NCI-H2227 treated with DMSO at 0.1 percent for 48 hours (cell line): ENCODE measurements at regions not wholly inside any gene's neighbourhood (a gene's known extent, or its start where the extent isn't known, plus 50 kb on each side); places are given as distances from the start of the nearest gene placed in this dataset.
"Not testable (repeated sequence)": the region's sequence is repeated elsewhere in the genome, so short reads cannot be mapped to it uniquely, and the experiment has no call there.

Source experiments
- DNase-seq: peaks from one replicate; lab custom pipeline; 2025; lab: John Stamatoyannopoulos, UW

DNA sequence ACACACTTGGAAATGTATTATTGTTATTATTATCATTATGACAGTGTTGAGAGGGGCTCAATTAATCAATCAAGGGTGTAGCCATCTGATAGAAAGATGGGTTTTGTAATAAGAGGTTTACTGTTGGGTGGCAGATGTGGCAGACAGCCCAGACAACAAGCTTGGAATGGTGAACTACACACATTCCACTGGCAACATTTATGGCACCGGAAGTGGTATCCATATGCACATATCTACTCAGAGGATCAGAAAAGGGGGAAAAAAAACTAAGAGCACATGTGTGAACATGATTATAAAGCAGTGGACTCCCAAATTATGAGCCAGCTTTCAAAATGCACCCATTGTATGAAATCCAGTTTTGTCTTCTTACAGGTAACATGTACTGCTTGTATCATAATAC, 125.9 kb upstream of the ARX start:
- no peak for DNase-seq

DNA sequence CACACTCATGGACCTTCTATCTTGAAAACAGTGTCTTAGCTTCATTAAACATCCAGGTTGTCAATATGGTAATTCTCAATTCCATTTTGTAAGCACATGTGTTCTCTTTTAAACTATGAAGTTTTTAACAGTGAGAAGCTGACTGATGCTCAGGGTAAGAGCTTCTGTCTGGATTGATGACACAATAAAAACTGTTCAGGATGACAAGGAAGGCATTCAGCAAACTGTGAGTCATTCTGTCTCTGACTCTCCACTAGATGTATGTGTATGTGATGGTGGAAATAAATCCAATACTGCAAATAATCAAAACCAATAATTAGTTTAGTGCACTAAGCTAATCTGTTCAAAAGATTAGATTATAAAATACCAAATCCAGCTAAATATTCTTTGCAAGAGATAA, 115.3 kb upstream of the ARX start:
- no peak for DNase-seq

DNA sequence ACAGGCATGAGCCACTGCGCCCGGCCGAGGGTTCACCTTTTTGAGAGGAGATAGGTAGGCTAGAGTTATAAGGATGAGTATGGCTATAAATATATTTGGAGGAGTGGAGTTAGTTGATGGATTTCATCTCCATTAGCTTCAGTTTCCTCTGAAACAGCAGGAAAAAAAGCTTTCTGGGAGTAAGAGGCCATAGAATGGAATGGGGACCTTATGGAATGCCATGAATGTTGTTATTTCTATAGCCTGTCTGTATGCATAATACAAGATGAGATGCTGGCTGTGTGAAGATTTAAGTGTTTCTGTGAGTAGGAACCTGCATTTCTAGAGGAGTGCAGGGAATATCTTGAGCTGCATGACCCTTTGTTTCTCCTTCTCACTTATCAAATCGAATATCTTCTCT, 114.9 kb upstream of the ARX start:
- no peak for DNase-seq

DNA sequence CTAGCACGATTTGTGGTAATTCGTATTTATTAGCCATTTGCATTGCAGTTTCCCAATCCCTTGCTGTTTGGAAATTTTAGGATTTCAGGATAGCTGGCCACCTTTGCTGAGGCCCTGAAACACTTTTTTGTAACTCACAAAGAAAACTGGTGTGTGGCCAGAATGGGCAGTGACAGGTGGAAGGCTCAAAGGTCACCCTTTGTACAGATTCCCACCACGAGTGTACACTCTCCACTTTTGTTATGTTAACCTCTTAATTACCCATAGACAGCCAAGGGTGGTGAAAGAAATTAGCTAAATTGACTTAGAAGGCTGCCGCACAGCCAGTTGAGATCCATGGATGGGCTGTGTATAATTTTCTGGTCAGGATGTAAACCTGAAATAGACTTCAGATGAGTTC, 109.7 kb upstream of the ARX start:
- no peak for DNase-seq

GRCh38 chrX:25124391-25124790, 108.6 kb upstream of the ARX start:
- DNase-seq = no peak

DNA sequence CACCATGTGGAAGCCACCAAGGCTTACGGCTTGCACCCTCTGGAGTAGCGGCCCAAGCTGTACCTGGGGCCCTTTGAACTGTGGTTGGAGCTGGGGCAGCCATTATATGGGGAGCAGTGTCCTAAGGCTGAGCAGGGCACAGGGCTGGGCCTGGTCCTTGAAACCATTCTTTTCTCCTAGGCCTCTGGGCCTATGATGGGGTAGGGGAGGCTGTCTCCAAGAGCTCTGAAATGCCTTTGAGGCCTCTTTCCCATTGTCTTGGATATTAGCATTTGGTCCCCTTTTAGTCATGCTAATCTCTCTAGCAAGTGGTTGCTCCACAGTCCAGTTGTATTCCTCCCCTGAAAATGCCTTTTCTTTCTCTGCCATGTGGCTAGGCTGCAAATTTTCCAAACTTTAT, 96.4 kb upstream of the ARX start:
- DNase-seq = no peak

- DNase-seq = no peak
These were observed 92.7 kb upstream of the ARX start for GRCh38 chrX:25108481-25108880.

GRCh38 chrX:25105221-25105620, 89.5 kb upstream of the ARX start:
- no peak for DNase-seq

DNA sequence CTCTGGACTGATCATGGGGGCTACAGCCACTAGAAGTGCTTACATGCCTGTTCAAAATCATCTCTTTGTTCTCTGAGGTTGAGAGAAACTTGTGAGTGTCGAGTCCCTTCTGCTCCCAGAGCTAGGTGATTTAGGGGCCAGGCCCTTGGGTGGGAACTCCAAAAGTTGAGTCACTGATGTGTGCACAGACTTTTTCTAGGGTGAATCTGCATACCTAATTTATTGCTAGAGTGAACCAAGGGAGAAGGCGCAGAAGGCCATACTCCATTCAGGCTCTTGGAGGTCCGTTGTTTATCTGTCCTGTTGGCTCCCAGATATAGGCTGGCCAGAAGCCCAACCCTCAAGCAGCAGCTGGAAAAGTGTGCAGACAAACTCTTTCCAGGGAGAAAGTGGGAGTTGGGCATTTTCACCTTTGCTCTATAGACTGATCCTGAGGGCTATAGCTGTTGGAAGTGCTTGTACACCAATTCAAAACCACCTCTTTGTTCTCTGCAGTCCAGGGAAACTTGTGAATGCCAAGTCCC, 80.8 kb upstream of the ARX start:
- no peak for DNase-seq

DNA sequence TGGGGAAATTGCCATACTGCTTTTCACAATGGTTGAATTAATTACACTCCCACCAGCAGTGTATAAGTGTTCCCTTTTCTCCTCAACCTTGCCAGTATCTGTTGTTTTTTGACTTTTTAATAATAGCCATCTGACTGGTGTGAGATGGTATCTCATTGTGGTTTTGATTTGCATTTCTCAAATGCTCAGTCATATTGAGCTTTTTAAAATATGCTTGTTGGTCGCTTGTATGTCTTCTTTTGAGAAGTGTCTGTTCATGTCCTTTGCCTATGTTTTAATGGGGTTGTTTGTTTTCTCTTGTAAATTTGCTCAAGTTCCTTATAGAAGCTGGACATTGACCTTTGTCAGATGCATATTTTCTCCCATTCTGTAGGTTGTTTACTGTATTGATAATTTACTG, 75.4 kb upstream of the ARX start:
- DNase-seq = not testable (repeated sequence)

GRCh38 chrX:25084446-25084845, 68.7 kb upstream of the ARX start:
- no peak for DNase-seq

GRCh38 chrX:25083661-25084060, 67.9 kb upstream of the ARX start:
- no peak for DNase-seq

- DNase-seq = no peak
These were observed 63.3 kb upstream of the ARX start for GRCh38 chrX:25079020-25079419.

GRCh38 chrX:25076941-25077500, 61.3 kb upstream of the ARX start:
- no peak for DNase-seq

GRCh38 chrX:25072247-25072646, 56.5 kb upstream of the ARX start:
- no peak for DNase-seq

GRCh38 chrX:25070038-25070437, 54.3 kb upstream of the ARX start:
- no peak for DNase-seq

GRCh38 chrX:25069209-25069608, 53.4 kb upstream of the ARX start:
- DNase-seq = no peak

- no peak for DNase-seq
These were observed 52.6 kb upstream of the ARX start for GRCh38 chrX:25068340-25068739.

DNA sequence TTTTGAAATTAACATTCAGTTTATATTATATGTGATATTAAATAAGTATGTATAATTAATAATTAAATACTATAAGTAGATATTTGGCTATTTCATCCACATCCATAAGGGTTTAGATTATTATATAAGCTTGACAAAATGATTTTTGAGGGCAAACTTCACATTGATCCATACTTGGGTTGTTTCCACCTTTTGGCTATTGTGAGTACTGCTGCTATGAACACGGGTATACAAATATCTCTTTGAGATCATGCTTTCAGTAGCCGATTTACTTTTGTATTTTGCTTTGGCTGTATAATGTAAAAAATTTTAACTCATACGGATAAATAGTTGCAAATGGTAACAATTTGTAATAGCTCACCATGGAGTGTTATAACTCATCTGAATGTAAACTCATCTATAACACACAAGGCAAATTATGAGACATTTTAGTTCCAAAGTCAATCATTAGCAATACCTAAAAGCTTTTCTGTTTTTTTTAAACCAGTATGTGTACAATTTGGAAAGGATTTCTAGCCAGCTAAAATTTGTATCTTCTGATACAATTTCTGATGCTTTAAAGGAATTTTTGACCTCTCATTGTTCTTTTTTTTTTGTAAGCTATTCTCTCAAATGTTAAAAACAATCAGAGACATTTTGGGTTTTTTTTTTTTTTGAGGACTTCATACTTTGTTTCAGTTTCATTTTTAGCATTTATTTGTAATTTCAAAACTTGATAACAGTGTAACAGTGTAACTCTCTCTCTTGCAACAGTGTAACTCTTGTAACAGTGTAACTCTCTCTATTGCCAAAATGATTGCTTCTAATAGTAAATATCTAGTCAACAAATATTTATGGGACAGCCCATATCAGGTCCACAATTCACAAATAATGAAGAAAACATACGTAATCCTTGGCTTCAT, 51.8 kb upstream of the ARX start:
- no peak for DNase-seq

DNA sequence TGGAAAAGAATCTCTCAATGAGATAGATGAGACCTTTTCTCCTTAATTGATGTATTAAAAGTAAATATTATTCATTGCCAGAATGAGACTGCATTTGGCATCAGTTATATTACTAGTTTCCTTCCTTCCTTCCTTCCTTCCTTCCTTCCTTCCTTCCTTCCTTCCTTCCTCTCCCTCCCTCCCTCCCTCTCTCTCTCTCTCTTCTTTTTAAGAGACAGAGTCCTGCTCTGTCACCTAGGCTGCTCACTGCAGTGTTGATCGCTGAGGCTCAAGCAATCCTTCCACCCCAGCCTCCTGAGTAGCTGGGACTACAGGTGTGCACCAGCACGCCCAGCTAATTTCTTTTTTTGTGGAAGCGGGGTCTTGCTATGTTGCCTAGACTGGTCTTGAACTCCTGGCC, 50.4 kb upstream of the ARX start:
- no peak for DNase-seq
